ENCODE measurements at regions not wholly inside any gene's neighbourhood (a gene's known extent, or its start where the extent isn't known, plus 50 kb on each side); places are given as distances from the start of the nearest gene placed in this dataset.

DNA sequence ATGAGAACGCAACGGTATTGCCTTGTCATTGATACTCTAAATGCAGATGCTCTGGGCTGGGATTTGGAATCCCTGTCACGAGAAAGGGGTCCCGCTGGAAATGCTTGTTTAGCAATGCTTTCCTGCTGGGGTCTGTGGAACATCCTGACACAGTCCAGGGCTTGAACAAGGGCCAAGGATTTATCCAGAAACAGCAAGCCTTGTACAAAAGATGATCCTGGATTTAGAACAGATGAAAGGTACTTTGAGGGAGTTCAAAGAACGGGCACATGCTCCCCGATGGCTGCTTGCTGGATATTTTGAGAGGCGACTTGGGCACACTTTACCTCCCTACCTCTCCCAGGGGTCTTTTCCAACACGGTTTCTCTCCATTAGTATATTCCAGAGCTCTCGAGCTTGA is 108.1 kb upstream of the CELF4 start:
- DNase-seq (ENCODE audit: low read depth) = no peak

DNA sequence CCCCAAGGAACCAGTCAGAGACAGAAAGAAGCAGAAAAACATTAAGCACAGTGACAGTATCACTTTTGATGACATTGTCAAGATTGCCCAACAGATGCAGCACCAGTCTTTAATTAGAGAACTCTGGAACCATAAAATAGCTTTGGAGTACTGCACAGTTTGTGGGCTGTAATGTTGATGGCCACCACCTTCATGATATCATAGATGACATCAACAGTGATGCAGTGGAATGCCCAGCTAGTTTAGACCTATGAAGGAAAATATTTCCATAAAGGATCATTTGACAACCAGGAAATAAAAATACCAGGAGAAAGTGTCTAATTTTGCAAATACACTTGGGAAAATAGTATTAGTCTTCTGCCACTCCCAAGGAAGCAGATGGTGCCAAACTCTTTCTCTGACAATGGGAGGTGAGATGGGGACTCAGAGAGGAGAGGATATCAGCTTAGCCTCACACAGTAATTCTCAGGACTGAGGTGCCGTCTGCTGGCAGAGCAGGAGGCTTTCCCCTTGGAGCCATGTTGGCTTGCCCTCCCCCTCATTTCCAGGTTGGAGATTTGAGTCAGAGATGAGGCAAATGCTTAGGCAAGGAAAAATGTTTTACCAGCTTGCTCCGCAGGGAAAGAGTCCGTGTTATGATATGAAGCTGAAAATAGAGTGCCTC is 107.5 kb upstream of the CELF4 start:
- no peak for DNase-seq (ENCODE audit: low read depth)

DNA sequence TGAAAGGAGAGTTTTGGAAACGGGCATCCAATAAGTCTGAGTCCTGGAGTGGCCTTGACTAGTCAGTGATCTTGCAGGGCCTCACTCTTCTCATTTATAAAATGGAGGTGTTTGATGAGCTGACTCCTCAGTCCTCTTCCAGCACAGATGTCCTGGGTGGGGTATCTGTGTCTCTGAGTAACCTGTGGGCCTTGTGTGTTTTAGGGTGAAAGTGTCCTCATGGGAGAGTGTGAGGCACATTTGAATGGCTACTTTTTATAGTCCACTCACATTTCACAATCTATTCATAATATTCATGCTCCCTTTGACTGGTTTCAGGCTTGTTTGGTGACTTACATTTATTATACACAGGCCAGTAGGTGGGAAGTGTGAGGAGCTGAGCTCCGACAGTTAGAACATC is 106.4 kb upstream of the CELF4 start:
- no peak for DNase-seq (ENCODE audit: low read depth)

DNA sequence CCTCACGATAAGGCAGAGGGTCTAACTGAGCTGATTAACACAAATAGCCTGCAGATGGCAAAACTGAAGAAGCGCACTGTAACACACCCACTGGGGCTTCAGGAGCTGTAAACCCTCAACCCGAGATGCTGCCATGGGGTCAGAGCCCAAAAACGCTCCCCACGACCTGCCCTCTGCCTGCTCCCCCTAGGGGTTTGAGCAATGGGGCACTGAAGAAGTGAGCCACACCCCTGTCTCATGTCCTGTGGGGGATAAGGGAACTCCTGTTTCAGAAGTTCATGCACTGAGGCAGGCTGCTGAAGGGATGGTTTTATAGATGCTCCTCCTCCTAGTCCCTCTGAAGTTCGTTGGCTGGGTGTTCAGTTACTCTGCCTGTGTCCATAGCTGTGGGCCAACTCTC is 105.9 kb upstream of the CELF4 start:
- DNase-seq (ENCODE audit: low read depth) = no peak

DNA sequence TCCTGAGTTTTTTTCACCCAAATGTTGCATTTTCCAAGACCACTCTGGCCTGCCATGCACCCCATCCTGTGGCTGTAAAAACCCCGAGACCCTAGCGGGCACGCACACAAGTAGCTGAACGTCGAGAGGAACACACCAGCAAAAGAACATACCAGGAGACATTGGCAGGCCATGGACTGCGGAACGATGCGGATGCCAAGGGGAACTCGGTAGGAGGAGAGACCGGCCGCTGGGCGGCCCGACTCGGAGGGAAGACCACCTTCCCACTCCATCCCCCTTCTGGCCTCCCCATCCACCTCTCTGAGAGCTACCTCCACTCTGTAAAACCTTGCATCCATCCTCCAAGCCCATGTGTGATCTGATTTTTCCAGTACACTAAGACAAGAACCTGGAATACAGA is 105.5 kb upstream of the CELF4 start:
- no peak for DNase-seq (ENCODE audit: low read depth)

DNA sequence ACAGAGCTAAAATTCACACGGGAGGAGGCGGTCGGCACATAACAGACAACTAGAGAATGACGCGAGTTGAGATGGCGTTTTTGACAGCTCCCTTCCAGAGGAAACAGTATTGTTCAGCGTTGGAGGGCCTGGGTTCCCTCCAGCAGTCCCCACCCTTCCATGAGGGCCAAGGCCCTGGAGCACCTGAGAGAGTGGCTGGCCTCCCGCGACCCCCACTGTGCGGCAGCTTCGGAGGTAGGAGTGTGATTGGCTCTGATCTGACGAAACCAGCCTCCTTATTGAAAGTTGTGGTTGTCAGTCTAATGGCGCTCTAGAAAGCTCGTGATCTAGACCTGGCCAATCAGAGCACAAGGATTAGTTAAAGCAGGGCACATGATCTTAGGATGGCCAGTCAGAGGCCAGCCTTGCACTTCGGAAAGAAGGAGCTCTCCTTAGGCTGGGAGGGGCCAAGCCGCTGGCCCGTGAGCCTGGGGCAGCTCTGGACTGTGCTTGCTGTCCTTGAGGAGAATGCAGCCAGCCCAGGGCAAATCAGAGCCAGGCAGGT is 104.5 kb upstream of the CELF4 start:
- DNase-seq (ENCODE audit: low read depth) = no peak

DNA sequence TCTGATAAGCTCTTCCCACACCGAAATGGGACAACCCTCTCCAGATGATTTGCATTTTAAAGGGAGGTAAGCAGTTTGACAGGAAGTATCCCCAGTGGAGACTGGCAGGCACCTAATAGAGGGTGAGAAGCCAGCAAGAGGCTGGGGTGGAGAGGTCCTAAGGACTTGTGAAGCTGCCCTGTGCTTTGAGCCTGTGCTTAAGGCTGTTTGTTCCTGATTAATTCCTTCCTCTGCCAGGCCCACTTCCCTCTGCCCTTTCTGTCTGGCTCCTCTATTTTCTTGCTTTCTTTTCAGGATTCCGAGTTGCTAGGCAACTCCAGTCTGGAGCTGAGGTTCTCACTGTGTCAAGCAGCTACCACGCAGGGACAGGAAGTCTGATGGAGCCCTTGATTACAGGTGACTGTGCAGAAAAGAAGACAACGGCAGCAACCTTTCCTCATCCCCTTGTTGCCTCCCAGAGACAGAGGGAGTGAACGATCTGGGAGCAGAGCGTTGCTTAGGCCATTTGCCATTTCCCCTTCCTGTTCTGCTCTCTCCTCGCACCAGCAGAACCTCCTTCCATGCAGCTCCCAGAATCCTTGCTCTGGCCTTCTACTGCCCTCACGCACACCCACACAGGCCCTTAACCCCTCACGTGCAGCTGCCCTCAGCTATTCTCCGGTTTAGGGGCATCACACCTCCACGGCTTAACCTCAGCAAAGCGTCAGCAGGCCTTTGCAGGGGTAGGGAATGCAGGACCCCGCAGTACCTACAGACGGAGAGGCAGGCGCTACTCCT is 103.6 kb upstream of the CELF4 start:
- DNase-seq (ENCODE audit: low read depth) = no peak

DNA sequence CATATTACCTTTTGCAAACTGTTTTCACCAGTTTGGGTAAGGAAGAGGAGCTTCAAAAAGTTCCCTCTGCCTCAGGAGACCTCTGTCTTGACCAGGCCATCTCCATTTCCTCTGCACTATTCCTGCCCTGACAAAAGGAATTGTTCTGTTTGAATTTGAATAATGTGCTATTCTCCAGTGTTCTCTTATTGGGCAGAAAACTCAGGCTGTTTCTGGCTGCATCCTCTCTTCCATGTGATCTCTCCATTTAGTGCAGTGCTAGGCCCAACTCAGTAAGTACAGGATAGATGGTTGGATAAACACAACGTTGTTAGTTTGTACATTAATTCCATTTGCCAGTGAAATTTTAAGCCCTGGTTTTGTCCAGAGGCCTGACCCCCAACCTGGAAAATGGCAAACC is 102.2 kb upstream of the CELF4 start:
- no peak for DNase-seq (ENCODE audit: low read depth)

DNA sequence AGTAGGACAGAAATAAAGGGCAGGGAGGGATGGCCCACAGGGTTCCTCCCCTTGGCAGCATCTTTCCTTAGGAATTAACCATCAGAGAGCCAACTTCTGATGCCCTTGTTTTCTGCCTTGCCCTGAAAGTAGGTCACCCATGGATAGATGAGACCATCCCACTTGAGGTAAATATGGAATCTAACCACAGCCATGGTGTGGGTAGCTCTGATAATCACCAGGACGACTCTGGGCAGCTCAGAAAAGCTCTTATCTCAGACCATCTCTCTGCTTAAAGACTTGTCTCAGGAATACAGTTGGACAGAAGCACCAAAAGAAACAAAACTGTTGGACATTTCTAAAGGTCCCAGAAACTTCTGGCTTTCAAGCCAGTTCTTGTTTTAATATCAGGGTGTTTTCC is 101.4 kb upstream of the CELF4 start:
- DNase-seq (ENCODE audit: low read depth) = no peak

DNA sequence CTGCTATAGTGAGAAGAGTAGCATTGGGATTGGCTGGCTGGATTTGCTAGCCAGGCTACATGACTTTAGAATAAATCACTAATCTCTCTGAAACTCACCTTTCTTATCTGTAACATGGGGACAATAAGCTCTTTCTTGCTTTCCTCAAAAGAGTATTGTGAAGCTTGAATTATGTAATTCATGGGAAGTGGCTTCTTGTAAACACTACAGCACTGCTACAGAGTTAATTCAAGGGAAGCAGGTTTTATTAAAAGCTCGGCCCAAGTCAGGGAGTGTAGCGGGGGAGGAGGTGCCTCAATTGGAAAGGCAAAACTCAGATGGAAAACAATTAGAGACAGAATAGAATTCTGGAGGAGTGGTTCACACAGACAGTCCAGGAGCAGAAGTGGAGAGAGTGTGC is 100.9 kb upstream of the CELF4 start:
- DNase-seq (ENCODE audit: low read depth) = no peak

DNA sequence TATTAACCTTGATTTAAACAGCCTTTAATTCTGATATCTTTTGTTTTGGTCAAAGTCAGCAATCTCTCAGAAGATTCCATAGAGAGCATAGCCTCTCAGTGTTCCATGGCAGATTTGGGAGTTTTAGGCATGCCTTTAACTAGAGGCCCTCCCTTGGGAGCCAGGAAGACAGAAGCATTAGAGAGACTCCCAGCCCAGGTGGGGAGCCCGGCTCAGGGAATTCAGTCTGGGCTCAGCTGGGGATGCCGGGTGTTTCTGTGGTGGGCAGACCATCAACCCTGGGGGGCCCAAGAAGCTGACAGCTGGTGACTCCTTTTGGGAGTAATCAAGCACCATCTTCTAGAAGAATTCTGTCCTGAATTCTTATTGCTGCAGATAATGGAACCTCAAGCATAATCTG is 99.7 kb upstream of the CELF4 start:
- no peak for DNase-seq (ENCODE audit: low read depth)

DNA sequence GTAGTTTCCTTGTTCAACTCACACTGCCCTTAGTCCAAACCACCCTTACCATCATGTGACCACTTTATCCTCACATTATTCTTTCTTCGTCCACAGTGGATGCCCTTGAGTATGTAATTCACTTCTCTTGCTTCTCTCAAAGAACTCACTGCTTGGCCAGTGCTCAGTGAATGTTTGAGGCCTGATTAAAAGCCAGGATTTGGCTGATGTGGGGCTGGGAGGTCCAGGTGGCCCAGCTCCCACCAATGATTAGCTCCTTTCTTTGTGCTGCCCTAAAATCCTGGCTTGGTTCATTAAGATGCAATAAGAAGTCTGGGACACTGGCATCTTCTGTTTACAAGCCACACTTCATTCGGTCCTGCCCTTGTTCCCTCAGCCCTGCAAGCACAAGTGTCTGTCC is 97.8 kb upstream of the CELF4 start:
- DNase-seq (ENCODE audit: low read depth) = no peak

DNA sequence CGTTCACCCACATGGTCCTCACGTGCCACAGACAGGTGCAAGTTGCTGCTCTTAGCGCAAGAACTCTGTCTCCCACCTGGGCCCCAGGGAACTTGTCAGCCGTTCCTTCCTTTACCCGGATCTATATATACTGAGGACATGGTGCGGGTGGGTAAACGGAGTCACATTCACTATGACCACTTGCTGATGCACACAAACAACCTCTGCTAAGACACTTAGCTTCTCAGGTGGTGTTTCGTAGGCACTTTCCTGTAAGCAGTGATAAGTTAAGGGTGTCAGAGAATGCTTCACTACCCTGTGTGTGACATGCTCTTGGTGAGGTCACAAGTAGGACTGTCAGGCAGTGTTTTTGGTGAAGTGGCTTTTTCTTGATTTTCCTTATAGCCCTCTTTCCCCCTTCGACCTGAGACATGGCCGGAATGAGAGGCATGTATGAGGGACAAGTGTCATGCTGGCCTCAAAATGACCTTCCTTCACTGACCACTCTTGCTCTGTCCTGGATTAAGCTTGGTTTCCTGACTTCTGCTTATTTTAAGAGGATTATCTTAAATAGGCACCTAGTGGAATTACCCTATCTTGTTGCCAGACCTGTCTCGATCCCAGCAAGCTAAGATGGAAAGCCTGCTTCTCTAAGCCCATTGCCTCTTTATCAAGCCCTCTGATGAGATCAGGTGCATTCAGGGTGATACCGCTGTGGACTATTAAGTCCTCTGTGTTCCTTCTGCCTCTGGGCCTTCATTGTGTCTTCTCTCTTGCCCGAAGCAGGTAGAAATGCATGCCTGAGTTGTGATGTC is 97.1 kb upstream of the CELF4 start:
- no peak for DNase-seq (ENCODE audit: low read depth)

DNA sequence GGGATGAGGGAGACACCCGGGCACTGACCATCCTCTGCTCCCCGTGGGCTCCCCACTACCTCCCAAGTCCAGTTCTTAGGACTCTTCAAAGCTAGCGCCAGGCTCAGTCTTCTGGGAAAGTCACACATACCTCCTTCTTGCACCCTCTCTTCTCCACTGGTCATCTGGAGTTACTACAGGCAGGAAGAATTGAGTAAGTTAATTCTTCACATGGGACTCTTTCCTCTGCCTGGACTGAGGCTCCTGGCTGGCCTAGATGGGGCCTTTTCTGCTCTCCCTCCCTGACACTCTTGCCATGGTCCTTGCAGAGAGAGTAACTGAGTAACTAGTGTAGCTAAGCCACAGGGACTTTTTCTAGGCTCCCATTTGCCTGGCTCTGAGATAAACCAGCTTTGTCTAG is 96.5 kb upstream of the CELF4 start:
- DNase-seq (ENCODE audit: low read depth) = no peak

DNA sequence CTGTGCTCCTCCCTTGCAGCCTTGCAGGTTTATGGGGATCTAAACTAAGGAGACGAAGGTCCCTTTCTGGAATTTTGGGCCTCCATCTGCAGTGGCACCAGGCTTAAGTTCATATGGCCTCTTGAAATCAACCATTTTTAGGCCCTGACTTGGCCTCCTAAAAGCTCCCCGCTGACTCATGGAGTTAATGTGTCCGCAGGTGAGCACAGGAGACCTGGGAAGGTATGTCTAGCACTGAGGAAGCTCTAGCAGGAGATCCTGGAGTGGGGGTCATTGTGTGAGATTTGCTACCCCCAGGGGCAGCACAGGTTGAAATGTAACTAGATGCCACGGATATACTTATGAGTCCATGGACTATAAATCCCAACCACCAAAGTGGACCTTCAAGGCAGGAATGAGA is 95.9 kb upstream of the CELF4 start:
- no peak for DNase-seq (ENCODE audit: low read depth)

DNA sequence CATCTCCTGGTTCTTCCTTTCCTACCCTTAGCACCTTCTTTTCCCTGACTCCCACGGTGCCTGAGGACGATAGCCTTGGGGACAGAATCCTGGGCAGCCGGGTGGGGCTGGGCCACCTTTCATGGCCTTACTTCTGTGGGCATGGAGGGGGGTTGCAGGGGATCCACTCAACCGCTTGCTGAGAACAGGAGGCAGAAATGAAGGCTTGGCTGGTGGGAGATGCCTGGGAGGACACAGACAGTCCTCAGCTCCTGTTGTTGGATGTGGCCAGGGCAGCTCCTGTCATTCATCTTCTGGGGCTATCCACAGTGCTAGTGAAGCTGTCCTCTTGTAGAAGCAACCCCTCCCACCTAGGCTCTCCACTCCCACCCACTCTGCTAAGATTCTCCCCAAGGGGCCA is 95.5 kb upstream of the CELF4 start:
- no peak for DNase-seq (ENCODE audit: low read depth)

DNA sequence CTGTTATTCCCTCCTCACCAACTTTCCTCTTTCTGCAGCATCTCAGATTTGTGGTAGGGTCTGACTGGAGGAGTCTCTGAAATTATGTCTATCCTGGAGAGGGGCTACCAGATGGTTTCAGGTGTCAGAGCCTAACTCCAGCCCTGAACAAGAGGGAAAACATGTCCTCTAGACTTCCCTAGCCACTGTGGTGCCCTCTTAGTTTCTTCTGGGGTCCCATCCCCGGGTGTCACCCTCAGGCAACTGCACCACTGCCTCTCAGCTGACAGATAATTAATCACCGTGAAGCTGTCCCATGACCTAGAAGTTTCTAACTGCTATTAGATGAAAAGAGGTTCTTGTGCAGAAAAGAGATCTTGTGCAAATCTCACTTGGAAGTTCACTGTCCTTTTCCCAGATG is 95.1 kb upstream of the CELF4 start:
- DNase-seq (ENCODE audit: low read depth) = no peak

DNA sequence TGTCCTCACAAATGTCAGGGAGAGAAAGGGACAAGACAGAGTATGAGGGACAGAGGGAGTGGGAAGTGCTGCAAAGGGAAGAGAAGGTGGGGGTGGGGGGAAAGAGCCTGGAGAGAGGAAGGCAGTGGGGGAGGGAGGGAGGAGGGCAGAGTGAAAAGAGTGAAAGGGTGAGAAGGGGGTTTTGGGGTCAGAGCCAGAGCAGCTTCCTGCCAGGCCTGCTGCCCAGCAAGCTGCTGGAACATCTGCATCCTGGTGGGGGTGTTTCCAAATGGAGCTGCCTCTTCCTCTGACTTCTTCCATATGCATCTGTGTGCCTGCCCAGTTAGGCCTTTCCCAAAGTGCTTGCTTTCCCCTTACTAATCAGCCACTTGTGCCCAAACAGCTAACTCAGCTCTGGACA is 94.3 kb upstream of the CELF4 start:
- no peak for DNase-seq (ENCODE audit: low read depth)

DNA sequence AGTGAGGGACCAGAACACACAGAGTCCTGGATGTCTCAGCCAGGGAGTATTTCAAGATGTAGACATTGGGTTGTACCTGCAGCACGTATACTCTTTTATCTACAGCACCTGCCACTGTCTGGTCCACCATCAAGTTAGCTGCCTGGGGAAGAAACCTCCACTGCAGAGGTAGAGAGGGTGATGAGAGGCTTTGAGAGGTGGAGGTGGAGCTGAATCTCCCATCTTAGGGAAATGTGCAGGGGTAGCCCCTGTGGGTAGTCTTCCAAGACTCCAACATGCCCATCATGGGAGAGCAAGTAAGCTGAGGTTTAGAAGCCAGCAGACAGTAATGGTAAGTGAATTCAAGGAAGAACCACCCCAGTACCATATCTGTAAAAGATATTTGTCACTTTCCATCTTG is 93.3 kb upstream of the CELF4 start:
- DNase-seq (ENCODE audit: low read depth) = no peak

DNA sequence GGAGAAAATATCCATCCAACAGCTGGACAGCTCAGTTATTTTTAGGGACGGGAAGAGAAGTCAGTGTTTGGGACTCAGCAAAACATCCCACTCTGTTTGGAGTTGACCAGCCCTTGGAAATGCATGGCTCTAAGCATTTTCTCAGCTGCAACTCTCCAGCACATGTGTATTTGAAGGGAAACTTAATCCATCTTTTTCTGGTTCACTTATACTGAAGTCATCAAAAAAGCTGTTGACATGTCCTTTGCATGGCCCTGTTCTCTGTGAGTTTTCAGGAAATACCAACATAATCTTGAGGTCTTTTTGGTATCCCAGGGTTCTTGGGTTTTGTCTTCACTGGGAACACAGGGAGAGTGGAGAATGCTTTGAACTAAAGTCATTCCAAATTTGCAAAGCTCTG is 91.9 kb upstream of the CELF4 start:
- no peak for DNase-seq (ENCODE audit: low read depth)

DNA sequence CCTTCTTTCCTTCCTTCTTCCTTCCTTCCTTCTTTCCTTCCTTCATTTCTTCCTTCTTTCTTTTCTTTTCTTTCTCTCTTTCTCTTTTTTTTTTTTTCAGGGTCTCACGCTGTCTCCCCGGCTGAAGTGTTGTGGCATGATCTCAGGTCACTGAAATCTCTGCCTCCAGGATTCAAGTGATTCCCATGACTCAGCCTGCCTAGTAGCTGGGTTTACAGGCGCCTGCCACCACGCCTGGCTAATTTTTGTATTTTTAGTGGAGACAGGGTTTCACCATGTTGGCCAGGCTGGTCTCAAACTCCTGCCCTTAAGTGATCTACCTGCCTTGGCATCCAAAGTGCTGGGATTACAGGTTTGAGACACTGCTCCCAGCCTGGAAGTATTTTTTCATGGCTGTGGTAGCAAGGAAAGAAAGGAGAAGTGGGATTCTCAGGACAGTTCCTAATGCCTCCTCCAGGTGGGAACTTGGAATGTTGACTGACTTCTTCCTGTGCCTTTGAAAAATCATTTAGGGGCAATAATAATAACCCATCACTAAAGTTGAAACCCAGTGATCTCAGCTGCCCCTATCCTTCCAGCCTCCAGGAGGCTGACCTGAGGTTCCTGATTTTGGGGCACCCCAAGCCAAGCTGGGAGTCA is 89.3 kb upstream of the CELF4 start:
- no peak for DNase-seq (ENCODE audit: low read depth)

DNA sequence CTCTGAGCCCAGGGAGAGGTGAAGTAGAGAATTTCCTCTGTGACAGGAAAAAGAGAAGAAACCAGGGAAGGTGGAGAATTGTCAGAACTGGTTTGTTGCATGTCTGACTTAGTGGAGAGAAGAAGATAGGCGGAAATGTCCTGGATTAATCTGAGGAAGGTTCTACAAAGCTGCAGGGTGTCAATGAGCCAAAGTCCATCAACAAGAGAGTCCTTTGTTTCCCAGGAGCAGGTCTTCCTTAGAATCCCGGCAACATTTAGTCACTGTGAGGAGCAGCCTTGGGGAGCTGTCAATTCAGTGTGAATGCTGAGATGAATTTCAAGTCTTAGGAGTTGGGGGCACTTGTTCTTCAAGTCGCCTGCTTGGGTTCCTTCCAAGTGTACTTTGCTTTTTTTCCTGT is 88.4 kb upstream of the CELF4 start:
- no peak for DNase-seq (ENCODE audit: low read depth)

DNA sequence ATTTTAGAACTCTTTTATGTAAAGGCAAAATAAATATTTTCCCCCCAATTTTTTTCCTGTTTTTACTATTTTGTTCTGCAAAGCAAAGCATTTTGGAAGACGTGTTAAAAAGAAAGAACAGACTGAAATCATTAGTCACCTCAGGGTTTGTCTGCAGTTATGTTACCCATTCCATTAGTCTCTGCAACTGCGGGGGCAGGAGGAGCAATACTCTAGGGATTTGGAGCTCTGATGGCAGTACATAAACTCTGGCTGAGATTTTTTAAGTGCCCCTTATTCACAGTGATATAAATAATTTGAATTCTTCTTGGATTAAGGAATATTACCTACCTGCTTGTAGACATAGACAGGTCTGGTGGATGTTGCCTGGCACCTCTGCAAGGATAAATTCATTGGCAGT is 88.0 kb upstream of the CELF4 start:
- no peak for DNase-seq (ENCODE audit: low read depth)
